Hematopoietic multipotent progenitor cell treated with erythropoietin and hydrocortisone succinate and interleukin-3 and kit ligand, for 4 days (in vitro differentiated cells): ENCODE measurements at regions not wholly inside any gene's neighbourhood (a gene's known extent, or its start where the extent isn't known, plus 50 kb on each side); places are given as distances from the start of the nearest gene placed in this dataset.

Source experiments
- DNase-seq: peaks from one replicate; pipeline ENCODE4 v3.0.0-alpha.2; 2015

GRCh38 chr5:34570143-34570542 lies 86.0 kb upstream of the RAI14 start:
- no peak for DNase-seq

GRCh38 chr5:34570721-34571676 lies 85.1 kb upstream of the RAI14 start:
- DNase-seq, result no peak

GRCh38 chr5:34571677-34572041 lies 84.5 kb upstream of the RAI14 start:
- DNase-seq, result no peak

- no peak for DNase-seq
These were observed 81.1 kb upstream of the RAI14 start for GRCh38 chr5:34574936-34575467.

GRCh38 chr5:34576891-34577666 lies 79.0 kb upstream of the RAI14 start:
- DNase-seq, result no peak

- no peak for DNase-seq
These were observed 77.2 kb upstream of the RAI14 start for GRCh38 chr5:34578962-34579361.

GRCh38 chr5:34580983-34581382 lies 75.1 kb upstream of the RAI14 start:
- DNase-seq, result no peak

- no peak for DNase-seq
These were observed 73.8 kb upstream of the RAI14 start for GRCh38 chr5:34582371-34582770.

GRCh38 chr5:34583167-34583566 lies 73.0 kb upstream of the RAI14 start:
- no peak for DNase-seq

GRCh38 chr5:34584165-34584564 lies 72.0 kb upstream of the RAI14 start:
- DNase-seq, result no peak

GRCh38 chr5:34585601-34586104 lies 70.5 kb upstream of the RAI14 start:
- DNase-seq, result no peak

- DNase-seq, result no peak
These were observed 69.8 kb upstream of the RAI14 start for GRCh38 chr5:34586117-34586885.

GRCh38 chr5:34587355-34588241 lies 68.5 kb upstream of the RAI14 start:
- DNase-seq, result peak; percentile 15

- no peak for DNase-seq
These were observed 66.3 kb upstream of the RAI14 start for GRCh38 chr5:34589832-34590231.

GRCh38 chr5:34591723-34592122 lies 64.4 kb upstream of the RAI14 start:
- no peak for DNase-seq

- no peak for DNase-seq
These were observed 58.8 kb upstream of the RAI14 start for GRCh38 chr5:34597034-34598027.

GRCh38 chr5:34598177-34598794 lies 57.8 kb upstream of the RAI14 start:
- DNase-seq, result no peak

- no peak for DNase-seq
These were observed 56.5 kb upstream of the RAI14 start for GRCh38 chr5:34599471-34600117.

GRCh38 chr5:34600118-34600493 lies 56.0 kb upstream of the RAI14 start:
- no peak for DNase-seq
